Ishikawa (cell line): ENCODE measurements at regions not wholly inside any gene's neighbourhood (a gene's known extent, or its start where the extent isn't known, plus 50 kb on each side); places are given as distances from the start of the nearest gene placed in this dataset.

Experiments used
- EGR1 ChIP-seq: IDR thresholded peaks from 2 replicates; pipeline ENCODE4 v1.6.1; 2012
- EP300 ChIP-seq: IDR thresholded peaks from 2 replicates; pipeline ENCODE4 v1.6.1; 2012; ENCODE audit warnings: borderline replicate concordance
- FOXM1 ChIP-seq: IDR thresholded peaks from 2 replicates; pipeline ENCODE4 v1.6.1; 2012; ENCODE audit warnings: low read depth, borderline replicate concordance
- NFIC ChIP-seq: IDR thresholded peaks from 2 replicates; pipeline ENCODE4 v1.6.1; 2012
- TAF1 ChIP-seq: IDR thresholded peaks from 2 replicates; pipeline ENCODE4 v1.6.1; 2012; ENCODE audit warnings: low read depth, mild to moderate bottlenecking
- YY1 ChIP-seq: IDR thresholded peaks from 2 replicates; pipeline ENCODE4 v1.6.1; 2012; ENCODE audit warnings: low read depth
- ZBTB7A ChIP-seq: IDR thresholded peaks from 2 replicates; pipeline ENCODE4 v1.6.1; 2012; ENCODE audit warnings: low read depth
- TF ChIP-seq, protein P1 (sequence below): IDR thresholded peaks from 2 replicates; pipeline ENCODE4 v1.6.1; 2012

- TF ChIP-seq EP300 = no peak
- TF ChIP-seq NFIC = no peak
- no peak for TF ChIP-seq TAF1
- TF ChIP-seq ZBTB7A = no peak
- TF ChIP-seq, protein P1, sequence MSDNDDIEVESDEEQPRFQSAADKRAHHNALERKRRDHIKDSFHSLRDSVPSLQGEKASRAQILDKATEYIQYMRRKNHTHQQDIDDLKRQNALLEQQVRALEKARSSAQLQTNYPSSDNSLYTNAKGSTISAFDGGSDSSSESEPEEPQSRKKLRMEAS = no peak
- TF ChIP-seq EGR1 = no peak
- TF ChIP-seq YY1 = no peak
- no peak for TF ChIP-seq FOXM1
Observed at GRCh38 chr10:29199339-29199738, 89.5 kb upstream of the LYZL1 start.
